Mesodermal cell (in vitro differentiated cells): ENCODE measurements at regions not wholly inside any gene's neighbourhood (a gene's known extent, or its start where the extent isn't known, plus 50 kb on each side); places are given as distances from the start of the nearest gene placed in this dataset.

Source experiments
- H3K27ac ChIP-seq: 2 replicates; pipeline ENCODE4 v1.7.0; 2013; ENCODE audit warnings: mild to moderate bottlenecking, low read depth, low read length, moderate library complexity; ENCODE audit not compliant: severe bottlenecking
- H3K36me3 ChIP-seq: 2 replicates; pipeline ENCODE4 v1.7.1; 2013; ENCODE audit warnings: mild to moderate bottlenecking, low read length, moderate library complexity; ENCODE audit not compliant: control insufficient read depth, insufficient read depth
- H3K4me1 ChIP-seq: one replicate; pipeline ENCODE4 v1.7.1; 2013; ENCODE audit warnings: mild to moderate bottlenecking, low read length; ENCODE audit not compliant: insufficient read depth, control insufficient read depth, poor library complexity, severe bottlenecking
- H3K4me3 ChIP-seq: 2 replicates; pipeline ENCODE4 v1.7.0; 2013; ENCODE audit warnings: low read length, control low read depth, mild to moderate bottlenecking; ENCODE audit not compliant: insufficient read depth, poor library complexity, severe bottlenecking; ENCODE audit errors: extremely low read depth
- H3K9me3 ChIP-seq: 2 replicates; pipeline ENCODE4 v1.7.1; 2013; ENCODE audit warnings: mild to moderate bottlenecking, low read length, moderate library complexity; ENCODE audit not compliant: control insufficient read depth
- WGBS, 2 experiments: methylation state at CpG; one replicate each; pipeline ENCODE4 v1.1.5; 2013; ENCODE audit warnings: missing lambda C conversion rate in 2 of 2; ENCODE audit not compliant: insufficient coverage in 2 of 2; 5-methylcytosine and 5-hydroxymethylcytosine counted together

GRCh38 chr3:194874206-194874605 lies 188.5 kb downstream of the FAM43A start:
- 93 to 98% methylated on average over 5 of the region's 5 CpGs for WGBS, 2 experiments
- Histone ChIP-seq H3K27ac (no peak overlapping the region), H3K36me3 (no peaks in the 10 kb centered on the region), H3K9me3 (peaks cover 6% of the 10 kb centered on the region), H3K4me3 (no peak overlapping the region), H3K4me1 (peaks cover 23% of the 10 kb centered on the region)

DNA sequence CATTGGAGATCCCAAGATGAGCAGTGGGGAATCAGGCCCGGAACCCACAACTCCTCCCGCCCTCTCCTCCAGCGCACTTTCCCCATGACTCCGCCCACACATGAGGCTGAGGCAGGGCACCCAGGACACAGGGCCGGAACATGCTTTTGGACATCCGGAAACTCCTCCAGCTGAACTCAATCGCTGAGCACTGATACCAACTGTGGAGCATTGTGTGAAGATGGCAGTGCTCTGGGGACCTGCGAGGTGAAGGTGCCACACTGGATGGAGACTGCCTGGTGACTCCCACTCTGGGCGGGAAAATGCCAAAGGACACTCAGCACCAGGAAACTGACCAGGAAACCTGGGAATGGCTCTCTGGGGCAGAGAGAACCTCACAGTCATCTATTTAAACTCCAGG lies 189.1 kb downstream of the FAM43A start:
- Histone ChIP-seq H3K4me3 (no peak overlapping the region), H3K4me1 (peaks cover 29% of the 10 kb centered on the region), H3K36me3 (no peaks in the 10 kb centered on the region), H3K9me3 (peaks cover 5% of the 10 kb centered on the region), H3K27ac (no peak overlapping the region)
- WGBS, 2 experiments = 89 to 92% methylated on average over 5 to 9 of the region's 9 CpGs

GRCh38 chr3:194875581-194876402 lies 190.1 kb downstream of the FAM43A start:
- no peak overlapping the region for H3K4me3 ChIP-seq
- H3K27ac ChIP-seq = no peak overlapping the region
- no peaks in the 10 kb centered on the region for H3K9me3 ChIP-seq
- H3K36me3 ChIP-seq = no peaks in the 10 kb centered on the region
- 84 to 85% methylated on average over 16 to 19 of the region's 20 CpGs for WGBS, 2 experiments
- H3K4me1 ChIP-seq = peaks cover 32% of the 10 kb centered on the region

GRCh38 chr3:194876403-194877095 lies 190.9 kb downstream of the FAM43A start:
- no peak overlapping the region for H3K4me3 ChIP-seq
- no peak overlapping the region for H3K27ac ChIP-seq
- H3K36me3 ChIP-seq = no peaks in the 10 kb centered on the region
- H3K4me1 ChIP-seq = peaks cover 24% of the 10 kb centered on the region
- WGBS, 2 experiments = 95 to 97% methylated on average over 3 to 8 of the region's 12 CpGs
- H3K9me3 ChIP-seq = no peaks in the 10 kb centered on the region

DNA sequence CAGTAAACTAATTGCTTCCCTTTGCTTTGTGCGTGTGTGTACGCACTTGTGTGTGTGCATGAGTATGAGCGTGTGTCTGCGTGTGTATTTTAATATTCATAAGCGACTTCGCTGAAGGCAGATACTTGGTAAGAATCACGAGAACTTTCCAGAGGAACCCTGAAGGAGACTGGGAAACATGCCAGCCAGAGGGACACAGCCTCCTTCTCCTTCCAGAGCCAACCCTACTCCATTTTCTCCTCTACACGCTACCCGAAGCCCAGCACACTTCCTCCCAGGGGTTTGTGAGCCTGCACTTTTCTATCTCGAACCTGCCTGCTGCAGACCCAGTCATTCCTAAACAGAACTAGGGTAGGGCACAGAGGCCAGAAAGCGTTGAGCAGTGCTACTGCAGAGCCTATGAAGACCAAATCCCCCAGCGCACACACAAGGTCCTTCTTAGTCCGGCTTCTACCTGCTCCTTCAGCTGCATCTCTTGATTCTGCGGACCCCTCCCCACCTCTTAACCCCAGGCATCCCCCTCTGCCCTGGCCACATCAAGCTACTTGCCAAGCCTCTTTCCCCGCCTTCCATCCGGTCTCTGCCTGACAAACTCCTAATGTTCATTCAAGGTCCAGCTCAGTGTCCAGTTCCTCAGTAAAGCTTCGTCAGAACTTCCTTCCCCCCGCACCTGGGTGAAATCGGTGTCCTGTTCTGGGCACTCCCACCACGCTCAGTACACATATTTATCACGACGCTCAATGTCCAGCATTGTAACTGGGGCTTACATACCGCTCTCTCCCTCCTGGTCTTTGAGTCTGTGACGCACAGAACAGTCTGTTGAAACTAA lies 191.8 kb downstream of the FAM43A start:
- Histone ChIP-seq H3K4me3 (no peak overlapping the region), H3K27ac (no peak overlapping the region)
- WGBS, 2 experiments = 95 to 96% methylated on average over 22 to 23 of the region's 24 CpGs

DNA sequence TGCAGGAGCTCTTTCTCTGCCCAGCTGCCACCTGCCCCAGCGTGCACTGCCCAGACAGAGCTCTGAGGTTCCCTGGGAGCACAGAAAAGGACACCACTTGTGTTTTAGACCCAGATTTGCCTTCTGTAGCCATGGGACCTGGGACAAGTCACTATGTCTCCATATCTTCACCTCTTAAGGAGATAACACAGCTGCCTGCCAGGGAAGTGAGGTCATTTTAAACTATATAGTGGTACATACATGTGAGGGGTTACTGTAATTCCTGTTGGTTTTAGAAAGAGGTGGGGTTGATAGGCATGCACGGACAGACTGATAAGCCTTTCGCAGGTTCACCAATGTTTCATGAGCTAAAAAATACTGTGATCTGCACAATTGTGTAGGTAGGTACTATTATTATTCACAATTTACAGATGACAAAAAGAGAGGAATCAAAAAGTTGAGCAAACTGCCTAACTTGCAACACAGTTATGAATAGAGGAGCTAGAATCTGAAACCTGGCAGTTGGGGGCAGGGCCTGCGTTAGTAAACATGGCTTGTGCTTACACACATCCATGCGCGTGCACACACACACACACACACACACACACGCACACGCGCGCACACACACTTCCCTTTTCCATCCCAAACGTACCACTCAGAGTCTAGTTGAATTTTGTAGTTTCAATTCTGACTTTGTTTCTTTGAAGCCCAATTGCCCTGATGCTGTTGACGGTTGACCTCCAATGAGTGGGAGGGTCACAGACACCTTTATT lies 193.6 kb downstream of the FAM43A start:
- Histone ChIP-seq H3K4me1 (peaks cover 14% of the 10 kb centered on the region), H3K4me3 (no peak overlapping the region), H3K36me3 (no peaks in the 10 kb centered on the region), H3K27ac (no peak overlapping the region), H3K9me3 (peaks cover 8% of the 10 kb centered on the region)
- 86 to 90% methylated on average over 1 to 3 of the region's 12 CpGs for WGBS, 2 experiments

More for the DNA sequence above, 191.8 kb downstream of the FAM43A start:
- Histone ChIP-seq H3K4me1 (peaks cover 18% of the 10 kb centered on the region), H3K36me3 (no peaks in the 10 kb centered on the region), H3K9me3 (no peaks in the 10 kb centered on the region)

- no peak overlapping the region for H3K27ac ChIP-seq
- 92 to 94% methylated on average over 7 to 9 of the region's 12 CpGs for WGBS, 2 experiments
- H3K36me3 ChIP-seq = no peaks in the 10 kb centered on the region
- H3K4me1 ChIP-seq = peaks cover 14% of the 10 kb centered on the region
- no peak overlapping the region for H3K4me3 ChIP-seq
- peaks cover 9% of the 10 kb centered on the region for H3K9me3 ChIP-seq
These were observed 194.6 kb downstream of the FAM43A start for GRCh38 chr3:194879991-194880939.

DNA sequence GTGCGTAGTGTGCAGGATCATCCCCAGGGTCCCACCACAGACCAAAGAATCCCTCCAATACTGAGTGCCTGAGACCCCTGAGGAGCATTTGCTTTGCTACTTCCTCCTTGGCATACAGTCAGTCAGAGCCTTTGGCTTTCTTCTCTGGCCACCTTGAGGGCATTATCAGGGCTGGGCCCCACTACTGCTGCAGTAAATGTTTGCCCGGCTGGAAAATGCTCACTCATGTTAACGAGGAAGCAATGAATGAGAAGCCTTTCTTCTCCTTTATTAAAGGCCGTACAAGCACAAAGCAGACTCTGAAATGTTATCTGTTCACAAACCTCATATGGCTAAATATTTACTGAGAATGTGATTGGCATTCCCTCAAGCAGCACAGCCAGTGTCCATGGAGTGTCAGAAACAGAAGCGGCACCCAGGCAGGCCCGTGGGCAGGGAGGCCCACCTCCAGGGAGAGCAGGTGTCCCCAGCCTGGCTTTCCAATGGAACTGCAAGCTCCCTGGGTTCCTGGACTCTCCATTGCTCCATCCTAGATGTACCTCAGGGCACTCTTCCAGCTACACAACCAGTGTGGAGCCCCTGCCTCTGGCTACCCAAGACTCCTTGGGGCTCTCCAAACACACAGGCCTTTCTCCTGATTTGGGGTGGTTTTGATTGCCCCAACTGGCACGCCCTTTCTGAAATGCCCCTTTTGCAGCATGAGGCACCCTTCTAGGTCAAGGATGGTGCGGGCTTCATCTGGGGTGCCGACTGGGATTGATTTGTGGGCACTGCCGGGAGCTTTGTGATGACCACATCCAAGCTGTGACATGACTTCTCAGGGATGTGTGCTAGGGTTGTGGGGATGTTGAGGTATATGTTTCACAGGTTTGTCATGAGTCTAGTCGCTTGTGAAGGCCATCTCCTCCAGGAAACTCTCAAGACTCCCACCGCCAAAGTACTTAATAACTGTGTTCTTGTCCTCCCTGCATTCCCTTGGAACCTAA lies 195.6 kb downstream of the FAM43A start:
- Histone ChIP-seq H3K4me3 (no peak overlapping the region), H3K36me3 (no peaks in the 10 kb centered on the region), H3K4me1 (peaks cover 14% of the 10 kb centered on the region), H3K27ac (no peak overlapping the region), H3K9me3 (peaks cover 9% of the 10 kb centered on the region)
- 87 to 90% methylated on average over 8 to 10 of the region's 12 CpGs for WGBS, 2 experiments
